Stimulated activated CD8-positive, alpha-beta memory T cell treated with anti-CD3 and anti-CD28 coated beads, Interleukin-12 subunit alpha, Interleukin-12 subunit beta, amount 100 ng/mL, for 24 hours (primary cell): ENCODE measurements at regions not wholly inside any gene's neighbourhood (a gene's known extent, or its start where the extent isn't known, plus 50 kb on each side); places are given as distances from the start of the nearest gene placed in this dataset.

ENCODE experiments used
- DNase-seq: peaks from one replicate; pipeline ENCODE4 v3.0.0-alpha.2; 2020; ENCODE audit errors: extremely low read depth

DNA sequence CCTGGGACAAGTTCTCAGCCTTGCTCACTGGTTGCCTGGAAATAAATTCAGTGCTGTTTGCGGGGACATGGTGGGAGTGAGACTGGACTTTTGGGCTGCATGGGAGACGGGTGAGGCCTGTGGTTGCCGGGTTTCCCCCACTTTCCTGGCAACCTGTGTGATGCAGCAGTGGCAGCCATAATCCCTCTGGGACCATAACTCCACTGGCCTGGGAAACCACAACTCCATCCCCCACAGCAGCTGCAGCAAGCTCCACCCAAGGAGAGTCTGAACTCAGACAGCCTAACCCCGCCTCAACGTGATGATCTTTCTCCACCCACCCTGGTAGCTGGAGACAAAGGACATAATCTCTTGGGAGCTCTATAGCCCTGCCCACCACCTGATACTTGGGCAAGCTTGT, 349.9 kb downstream of the PIK3R1 start:
- DNase-seq, result no peak

DNA sequence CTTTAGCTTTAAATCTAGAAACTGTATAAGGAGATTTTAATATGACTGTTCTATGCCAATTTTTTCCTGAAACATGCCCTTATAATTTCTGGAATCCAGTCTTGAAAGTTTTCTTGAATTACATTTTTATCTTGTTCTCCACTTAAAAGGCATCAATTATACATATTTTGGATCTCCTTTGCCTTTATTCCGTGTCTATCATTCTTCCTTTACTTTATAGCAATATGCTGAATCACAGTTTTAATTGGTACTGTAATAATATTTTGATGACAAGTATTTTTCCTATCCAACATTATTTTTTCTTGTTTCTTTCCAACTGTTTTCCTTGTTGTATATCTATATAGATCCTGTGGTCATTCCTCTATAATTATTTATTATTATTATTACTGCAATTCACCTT, 361.2 kb downstream of the PIK3R1 start:
- DNase-seq, result no peak

DNA sequence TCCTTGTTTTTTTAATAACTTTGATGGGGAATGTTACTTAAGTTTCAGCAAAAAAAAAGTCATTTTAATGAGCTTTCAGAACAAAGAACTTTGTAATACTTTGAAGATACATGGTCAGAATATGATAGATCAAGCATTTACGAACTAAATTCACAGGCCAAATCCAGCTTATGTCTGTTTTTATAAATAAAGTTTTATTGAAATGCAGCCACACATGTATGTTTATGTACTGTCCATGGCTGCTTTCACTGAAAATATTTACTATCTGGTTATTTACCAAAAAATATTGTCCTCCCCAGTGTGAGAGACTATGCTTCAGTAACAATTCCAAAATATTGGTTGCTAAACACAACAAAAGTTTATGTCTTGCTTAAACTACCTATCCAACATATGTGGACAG, 366.7 kb downstream of the PIK3R1 start:
- no peak for DNase-seq

DNA sequence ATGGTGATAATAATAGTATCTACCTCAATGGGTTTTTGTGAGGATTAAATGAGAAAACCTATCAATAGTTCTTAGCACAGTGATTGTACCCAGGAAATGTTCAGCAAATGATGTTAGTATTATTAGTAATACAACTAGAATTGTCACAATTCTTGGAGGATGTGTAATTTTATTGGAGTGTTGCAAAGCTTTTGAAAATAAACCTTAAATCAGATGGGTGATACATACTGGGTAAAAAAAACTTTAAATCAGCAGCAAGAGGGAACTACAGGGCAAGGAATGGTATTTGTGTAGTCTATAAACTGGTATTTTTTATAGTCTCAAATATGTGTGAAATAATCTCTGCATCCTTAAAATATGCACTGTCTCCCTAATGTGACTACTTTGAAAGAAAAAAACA, 371.6 kb downstream of the PIK3R1 start:
- no peak for DNase-seq

DNA sequence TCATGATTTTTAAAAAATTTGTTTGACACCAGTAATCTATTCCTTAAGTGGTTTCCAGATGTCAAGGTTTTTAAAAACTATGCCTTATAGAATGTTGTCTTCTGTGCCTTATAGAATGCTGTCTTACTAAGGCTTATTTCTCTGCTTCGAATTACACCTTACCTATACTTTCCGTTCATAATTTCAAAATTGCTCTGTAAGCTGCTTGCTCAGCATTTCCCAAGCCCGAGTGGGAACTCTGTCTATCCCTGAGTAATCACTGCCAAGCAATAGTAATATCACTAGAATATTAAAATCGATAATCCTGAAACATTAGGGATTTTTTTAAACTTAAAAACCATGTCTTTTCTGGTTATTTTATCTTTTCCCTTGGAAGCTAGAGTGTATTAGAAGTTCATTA, 376.3 kb downstream of the PIK3R1 start:
- no peak for DNase-seq

DNA sequence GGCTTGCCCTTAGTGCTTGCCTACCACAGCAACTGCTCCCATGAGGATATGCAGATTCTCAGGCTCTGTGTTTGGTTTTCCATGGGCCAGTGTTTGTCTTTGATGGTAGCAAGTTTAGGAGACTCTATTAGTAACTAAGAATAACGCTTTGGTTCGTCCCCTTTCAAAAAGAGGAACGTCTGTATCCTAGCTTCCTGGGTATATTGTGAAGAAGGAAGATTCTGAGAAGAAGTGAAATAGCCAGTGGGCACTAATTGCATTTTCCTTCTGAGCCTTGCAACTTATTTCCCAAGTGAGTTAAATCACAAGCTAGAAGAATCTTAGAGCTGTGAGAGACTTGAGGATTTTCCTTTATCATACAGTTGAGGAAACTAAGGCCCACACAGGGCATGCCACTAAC, 376.8 kb downstream of the PIK3R1 start:
- DNase-seq, result no peak

DNA sequence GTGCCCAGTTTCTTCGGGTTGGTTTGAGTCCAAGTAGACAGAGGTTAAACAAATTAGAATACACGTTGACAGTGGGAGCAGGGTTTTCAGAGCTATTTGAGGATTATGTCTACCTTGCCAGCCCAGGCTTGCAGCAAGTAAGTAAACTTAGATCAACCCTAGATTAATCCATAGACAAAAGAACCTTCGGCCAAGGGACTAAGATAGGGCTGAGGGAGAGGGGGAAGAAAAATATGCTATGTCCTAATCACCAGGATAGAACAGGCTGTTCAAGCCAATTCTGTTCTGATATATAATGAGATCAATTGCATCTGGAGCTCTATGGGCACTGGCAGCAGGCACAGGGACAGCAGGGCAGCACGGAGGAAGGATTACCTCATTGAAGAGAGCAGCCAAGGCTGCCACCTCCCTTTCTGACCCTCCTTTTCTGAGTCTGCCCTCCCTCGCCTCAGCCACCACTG, 377.7 kb downstream of the PIK3R1 start:
- DNase-seq, result no peak

DNA sequence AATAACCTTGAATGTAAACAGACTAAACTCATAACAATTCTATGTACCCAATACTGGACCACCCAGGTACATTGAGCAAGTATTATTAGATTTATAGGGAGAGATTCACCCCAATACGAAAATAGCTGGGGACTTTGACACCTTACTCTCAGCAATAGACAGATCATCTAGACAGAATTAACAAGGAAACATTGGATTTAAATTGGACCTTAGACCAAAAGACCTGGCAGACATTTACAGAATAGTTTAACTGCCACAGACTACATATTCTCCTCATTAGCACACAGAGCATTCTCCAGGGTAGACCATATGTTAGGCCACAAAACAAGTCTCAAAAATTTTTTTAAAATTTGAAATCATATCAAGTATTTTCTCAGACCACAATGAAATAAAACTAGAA, 397.4 kb downstream of the PIK3R1 start:
- no peak for DNase-seq

DNA sequence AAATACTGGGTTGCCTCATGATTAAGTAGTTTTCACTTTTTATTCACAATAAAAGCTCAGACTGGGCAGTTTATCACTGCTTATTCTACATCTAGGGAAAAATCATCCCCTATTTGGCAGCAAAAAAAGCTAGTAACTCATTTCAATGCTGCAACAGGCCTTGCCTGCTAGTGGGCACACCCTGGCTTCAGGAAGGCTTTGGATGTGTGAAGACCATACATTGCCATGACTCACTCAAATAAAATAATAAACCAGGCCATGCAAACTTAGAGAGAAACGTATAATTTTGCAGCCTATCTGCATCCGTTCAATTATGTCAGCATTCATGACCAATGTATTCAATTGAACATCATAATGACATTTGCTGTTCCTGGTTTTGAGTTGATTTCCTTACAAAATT, 402.9 kb downstream of the PIK3R1 start:
- DNase-seq, result no peak

DNA sequence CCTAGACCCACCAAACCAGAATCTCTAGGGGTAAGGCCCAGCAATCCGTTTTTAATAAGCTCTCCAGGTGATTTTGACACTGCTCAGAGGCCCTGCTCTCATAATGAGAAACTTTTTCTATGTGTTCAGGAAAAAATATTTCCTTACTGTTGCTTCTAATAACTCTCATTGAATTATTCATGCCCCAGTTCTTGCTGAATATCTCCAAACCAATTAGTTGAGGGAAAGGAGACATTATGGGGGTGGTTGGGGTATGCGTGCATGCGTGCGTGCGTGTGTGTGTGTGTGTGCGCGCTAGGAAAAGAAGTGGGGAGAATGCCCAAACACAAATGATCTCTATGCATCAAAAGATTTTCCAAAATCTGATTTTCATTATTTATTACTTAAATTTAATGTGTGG, 411.4 kb downstream of the PIK3R1 start:
- DNase-seq, result no peak

DNA sequence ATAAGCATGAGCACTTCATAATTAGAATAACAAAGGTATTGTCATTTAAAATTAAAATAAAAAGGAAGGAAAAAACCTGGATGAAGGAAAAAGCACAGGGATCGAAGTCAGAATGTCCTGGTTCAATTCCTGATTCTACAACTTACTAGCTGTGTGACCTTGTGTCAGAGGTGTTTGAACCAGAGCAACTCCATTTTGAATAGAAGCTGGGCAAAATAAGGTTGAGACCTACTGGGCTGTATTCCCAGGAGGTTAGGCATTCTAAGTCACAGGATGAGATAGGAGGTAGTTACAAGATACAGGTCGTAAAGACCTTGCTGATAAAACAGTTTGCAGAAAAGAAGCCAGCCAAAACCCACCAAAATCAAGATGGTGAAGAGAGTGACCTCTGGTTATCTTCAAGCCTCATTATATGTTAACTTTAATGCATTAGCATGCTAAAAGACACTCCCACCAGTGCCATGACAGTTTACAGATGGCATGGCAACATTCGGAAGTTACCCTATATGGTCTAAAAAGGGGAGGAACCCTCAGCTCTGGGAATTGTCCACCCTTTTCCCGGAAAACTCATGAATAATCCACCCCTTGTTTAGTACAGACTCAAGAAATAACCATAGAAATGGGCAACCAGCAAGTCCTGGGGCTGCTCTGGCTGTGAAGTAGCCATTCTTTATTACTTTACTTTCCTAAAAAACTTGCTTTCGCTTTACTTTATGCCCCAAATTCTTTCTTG, 412.7 kb downstream of the PIK3R1 start:
- no peak for DNase-seq

DNA sequence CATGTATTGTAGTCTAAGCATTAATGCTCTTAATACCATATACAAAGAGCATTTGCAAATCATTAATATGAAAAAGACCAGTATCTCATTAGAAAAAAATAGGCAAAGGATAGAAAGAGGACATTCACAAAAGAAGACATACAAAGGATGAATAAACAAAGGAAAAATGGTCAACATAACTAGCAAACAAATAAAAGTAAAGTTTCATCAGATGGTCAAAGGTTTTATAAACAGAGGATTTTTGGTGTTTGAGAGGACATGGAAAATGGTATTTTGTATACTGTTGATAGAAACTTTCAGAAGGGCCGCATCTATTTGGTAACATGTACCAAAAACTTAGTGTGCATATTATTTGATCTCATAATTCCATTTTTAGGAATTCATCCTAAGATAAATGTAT, 414.8 kb downstream of the PIK3R1 start:
- DNase-seq, result no peak

DNA sequence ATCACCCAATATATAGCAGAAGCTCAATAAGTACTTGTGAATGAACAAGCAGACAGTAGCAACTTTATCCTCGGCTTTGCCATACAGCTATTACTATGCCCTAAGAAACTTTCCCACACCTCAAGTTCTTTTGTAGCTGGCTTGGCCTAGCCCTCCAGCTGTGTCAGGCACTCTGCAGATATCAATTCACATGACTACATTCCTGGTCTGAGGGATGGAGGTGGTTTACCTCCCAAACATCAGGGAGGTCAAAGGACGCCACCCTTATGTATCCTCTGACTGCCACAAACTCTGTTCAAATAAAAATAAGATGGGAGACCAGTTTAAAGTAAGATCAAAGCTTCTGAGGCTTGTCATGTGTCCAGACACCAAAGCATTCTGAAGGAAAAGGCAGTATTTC, 416.3 kb downstream of the PIK3R1 start:
- DNase-seq, result no peak

DNA sequence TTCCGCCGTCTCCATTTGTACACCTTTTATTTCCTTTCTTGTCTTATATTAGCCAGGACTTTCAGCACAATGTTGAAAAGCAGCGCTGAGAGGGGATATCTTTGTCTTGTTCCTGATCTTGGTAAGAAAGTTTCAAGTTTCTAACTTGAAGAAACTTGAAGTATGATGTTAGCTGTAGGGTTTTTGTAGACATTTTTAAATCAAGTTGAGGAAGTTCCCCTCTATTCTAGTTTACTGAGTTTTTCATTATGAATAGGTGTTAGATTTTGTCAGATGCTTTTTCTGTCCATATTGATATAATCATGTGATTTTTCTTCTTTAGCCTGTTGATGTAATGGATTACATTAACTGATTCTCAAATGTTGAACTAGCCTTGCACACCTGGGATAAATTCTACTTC, 425.7 kb downstream of the PIK3R1 start:
- DNase-seq, result no peak

DNA sequence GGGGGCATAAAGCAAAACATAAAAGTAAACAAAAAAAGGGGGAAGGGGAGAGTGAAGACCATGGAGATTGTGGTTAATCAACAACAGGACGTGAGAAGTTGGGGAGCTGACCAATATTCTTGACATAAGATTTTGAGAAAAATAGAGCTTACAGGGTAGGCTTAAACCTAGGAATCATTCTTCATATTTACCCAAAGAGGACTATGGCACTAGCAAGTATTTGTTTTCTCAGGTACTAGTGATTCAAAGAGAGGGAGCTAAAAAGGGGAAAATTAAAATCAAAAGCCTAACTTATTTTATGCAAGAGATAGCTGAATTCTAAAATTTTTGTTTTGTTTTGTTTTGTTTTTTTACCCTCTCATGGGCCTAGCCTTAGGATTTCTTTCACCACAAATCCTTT, 427.5 kb downstream of the PIK3R1 start:
- DNase-seq, result no peak

DNA sequence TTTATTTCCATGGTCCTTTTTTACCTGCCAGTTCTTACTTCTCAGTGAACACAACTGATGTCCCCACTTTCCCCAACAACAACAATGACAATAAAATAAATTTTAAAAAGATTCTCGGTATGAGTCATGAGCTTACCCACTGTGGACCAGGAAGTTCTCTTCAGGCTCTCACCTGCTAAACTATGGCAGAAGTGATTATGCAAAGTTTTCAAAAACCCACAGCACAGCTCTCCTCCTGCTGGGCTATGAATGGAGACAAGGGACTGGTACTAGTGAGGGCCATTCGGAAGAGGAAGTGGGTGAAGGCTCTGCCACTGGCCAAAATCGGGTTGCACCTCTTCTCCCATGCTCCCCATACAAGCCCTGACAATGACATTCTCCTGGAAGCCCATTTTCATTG, 429.4 kb downstream of the PIK3R1 start:
- no peak for DNase-seq

DNA sequence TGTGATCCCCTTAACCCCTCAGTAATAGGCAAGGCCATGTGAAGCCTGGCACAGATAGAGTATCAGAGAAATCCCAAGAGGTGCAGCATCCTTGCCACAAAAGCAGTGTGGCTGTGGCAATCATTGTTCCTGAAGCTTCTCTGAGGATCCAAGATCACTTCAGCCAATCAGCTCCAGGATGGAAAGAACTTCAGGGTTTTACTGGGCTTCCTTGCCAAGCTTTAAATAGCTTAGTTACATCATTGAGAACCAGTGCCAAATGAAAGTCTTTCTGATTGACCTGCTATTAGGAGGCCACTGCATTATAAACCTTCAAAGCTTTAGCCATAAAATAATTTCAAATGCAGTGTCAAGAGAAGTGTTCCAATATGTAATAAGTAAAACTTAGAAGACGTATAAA, 430.6 kb downstream of the PIK3R1 start:
- no peak for DNase-seq

DNA sequence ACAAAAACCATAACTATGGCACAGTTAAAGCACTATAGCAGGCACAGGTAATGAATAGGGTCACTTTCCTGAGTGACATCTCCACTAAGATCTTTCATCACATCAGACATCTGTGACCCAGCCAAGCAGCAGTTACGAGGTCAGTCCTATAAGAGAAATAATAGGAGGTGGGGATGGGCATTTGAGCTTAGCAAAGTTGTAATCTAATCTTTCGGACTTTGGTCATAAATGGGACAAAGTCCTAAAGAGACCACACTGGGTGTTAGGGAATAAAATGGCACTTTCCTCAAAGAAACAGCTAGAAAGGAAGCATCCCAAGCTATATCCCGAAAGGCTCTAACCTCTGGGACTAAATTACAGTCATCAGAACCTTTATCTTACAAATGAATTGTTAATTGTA, 432.2 kb downstream of the PIK3R1 start:
- DNase-seq, result no peak

DNA sequence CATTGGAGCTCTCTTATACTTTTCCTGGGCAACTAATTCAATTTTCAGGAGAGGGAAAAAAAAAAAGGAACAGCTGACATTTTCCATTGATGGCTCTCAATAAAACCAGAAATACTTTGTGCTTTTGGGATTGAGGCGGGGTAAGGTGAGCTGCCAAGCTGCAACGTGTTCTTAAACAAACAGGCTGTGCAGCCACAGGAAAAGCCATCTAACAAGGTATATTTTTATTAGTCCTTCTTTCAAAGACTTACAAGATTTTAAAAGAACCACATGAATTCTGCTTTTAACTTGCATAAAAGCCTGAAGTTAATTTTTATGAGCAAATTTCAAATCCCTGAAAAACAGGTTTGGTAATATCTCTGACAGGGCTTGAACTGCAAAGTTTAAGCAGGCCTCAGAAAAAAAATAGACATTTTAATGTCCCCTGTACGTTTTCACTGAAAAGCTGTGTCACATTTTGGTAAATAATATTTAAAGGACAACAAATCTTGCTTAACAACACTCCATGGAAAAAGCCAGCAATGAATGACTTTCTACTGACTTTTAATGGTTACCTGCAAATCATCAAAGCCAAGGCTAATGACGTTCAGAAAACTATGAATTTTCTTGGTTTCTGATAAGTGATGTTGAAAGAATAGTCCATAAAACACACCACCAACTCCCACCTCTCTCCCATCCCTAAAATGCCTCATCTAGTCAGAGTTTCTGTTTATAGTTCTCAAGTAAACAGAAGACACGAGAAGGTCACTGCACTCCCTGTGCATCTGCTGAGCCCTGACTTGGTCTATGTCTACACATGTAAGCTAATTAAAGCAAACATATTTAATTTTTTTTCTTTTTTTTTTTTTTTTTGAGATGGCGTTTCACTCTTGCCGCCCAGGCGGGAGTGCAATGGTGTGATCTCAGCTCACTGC, 433.6 kb downstream of the PIK3R1 start:
- no peak for DNase-seq

DNA sequence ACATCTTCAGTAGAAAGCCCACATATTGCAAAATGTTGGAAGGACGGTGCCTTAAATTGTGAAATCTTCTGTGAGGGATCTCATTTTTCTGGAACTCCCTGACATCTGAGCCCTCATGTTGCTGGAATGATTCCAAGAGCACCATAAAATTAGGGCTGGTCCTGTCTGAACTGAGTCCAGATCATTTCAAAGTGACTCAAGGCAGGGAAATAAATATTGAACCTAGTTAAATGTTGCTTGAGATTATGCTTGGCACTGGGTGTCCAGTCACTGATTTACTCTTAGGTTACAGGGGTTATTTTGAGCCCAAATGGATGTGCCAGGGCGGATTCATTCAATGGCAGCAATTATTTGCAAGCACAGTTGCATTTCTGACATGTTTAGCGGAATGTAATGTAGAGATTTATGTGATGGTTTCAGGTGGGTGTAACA, 437.0 kb downstream of the PIK3R1 start:
- DNase-seq, result no peak

DNA sequence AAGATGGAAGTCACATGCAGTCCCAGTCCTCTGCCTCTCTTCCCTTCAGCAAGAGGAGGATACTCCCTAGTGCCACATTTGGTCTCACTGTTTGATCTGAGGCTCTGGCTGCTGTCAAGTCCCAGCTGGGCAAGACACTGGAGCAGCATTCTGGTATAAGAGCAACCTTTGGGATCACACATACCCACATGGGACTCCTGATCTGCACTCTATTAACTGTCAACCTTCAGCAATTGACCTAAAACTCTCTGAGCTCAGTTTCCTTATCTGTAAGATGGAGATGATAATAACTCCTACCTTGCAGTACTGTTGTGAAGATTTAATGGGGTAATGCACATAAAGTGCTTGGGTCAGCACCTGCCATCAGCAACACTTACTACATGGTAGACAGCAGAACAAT, 437.9 kb downstream of the PIK3R1 start:
- no peak for DNase-seq

DNA sequence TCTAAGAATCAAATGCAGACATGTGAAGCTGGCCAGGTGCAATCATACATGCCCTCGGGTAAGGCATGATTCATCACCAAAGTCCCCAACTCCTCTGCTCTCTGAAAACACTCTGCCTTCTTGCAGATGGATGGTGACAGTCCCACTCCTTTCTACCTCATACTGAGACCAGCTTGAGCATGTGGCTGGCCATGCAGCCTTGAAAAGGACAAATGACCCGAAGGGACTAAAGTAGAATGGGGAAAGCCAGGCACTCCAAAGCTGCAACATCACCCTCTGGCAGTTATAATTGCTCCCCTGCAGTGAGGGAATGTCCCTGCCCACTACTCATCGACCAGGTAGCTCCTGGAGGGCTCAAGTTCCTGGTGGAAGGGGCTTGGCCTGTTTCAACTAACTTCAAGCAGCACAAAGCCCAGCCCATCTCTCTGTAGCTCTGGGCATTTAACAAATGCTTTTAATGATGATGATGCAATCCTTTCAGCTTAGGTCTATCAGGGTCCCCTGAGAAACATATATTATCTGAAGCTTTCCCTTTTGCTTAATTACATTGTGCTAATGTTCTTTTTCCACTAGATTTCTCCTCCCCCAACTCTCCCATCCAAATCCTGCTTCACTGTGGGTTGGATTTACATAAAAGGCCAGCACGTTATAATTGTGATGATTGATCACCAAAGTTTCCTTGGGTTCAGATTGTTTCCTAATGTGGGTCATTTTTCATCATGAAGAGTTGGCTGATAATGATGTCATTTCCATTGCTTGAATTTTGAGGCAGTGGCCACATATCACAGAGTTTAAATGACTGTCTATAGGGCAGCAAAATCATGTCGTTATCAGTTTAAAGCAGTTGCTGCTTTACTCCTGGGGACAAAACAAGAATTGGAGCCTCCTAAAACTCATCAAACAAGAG, 436.5 kb upstream of the SLC30A5 start:
- no peak for DNase-seq
